OCI-LY7 (cell line): ENCODE measurements at regions not wholly inside any gene's neighbourhood (a gene's known extent, or its start where the extent isn't known, plus 50 kb on each side); places are given as distances from the start of the nearest gene placed in this dataset.

ENCODE experiments used
- CTCF ChIP-seq: fragments of 200-600 bp; sonication (generic); conservative IDR thresholded peaks from 2 replicates; pipeline ENCODE4 v1.5.1; 2014; ENCODE audit warnings: mild to moderate bottlenecking, antibody characterized with exemption, low read length, moderate library complexity, mixed read lengths
- EZH2phosphoT487 ChIP-seq: fragments of 200-600 bp; sonication (generic); IDR thresholded peaks from 2 replicates; pipeline ENCODE4 v1.6.1; 2018; ENCODE audit warnings: low read depth, borderline replicate concordance, mild to moderate bottlenecking, mixed run types, antibody characterized with exemption, low read length, moderate library complexity, mixed read lengths

- no peak; the same call in 1 of the 2 replicates for TF ChIP-seq CTCF
- TF ChIP-seq EZH2phosphoT487: no peak
These were observed 167.0 kb downstream of the MRM1 start for GRCh38 chr17:36768394-36768793.
